Thyroid gland (tissue), 4 donors: ENCODE measurements at regions not wholly inside any gene's neighbourhood (a gene's known extent, or its start where the extent isn't known, plus 50 kb on each side); places are given as distances from the start of the nearest gene placed in this dataset.

Source experiments
- DNase-seq, 2 donors: peaks; one replicate each; pipeline ENCODE4 v3.0.0-alpha.2; 2019
- H3K27ac ChIP-seq, 3 donors: fragments of 200-600 bp; sonication (generic); 1 replicate in 2 of 3; 2 replicates in 1 of 3; pipeline ENCODE4 v1.5.1; 2016 to 2019; ENCODE audit warnings: mild to moderate bottlenecking in 1 of 3, moderate library complexity in 1 of 3
- H3K27me3 ChIP-seq: fragments of 200-600 bp; sonication (generic); one replicate; pipeline ENCODE4 v1.5.1; 2019
- H3K36me3 ChIP-seq, 2 donors: fragments of 200-600 bp; sonication (generic); one replicate each; pipeline ENCODE4 v1.5.1; 2016 to 2019
- H3K4me1 ChIP-seq, 2 donors: fragments of 200-600 bp; sonication (generic); one replicate each; pipeline ENCODE4 v1.5.1; 2017 to 2019
- H3K4me3 ChIP-seq, 3 donors: fragments of 200-600 bp; sonication (generic); replicated peaks in 1 of 3; 1 replicate in 2 of 3; 2 replicates in 1 of 3; pipeline ENCODE4 v1.5.1; 2016; ENCODE audit warnings: mild to moderate bottlenecking in 1 of 3
- H3K9me3 ChIP-seq: fragments of 200-600 bp; sonication (generic); one replicate; pipeline ENCODE4 v1.5.1; 2017
- POLR2A ChIP-seq, 2 donors: fragments of 450-650 bp; IDR thresholded peaks; one replicate each; pipeline ENCODE4 v1.6.1; 2017; ENCODE audit warnings: antibody characterized with exemption in 2 of 2, mild to moderate bottlenecking in 2 of 2, moderate library complexity in 1 of 2
- WGBS, 2 donors: methylation state at CpG; one replicate each; pipeline ENCODE4 v1.1.5; 2017; 5-methylcytosine and 5-hydroxymethylcytosine counted together
- intact Hi-C: fragments of 100-400 bp; cut with DNase I; formaldehyde crosslinking; loops from one replicate; pipeline ENCODE4 v1.15.1; 2023
- TF ChIP-seq, protein P1 (sequence below), 6 experiments: fragments of 200-600 bp in 3 of 6; fragments of 450-650 bp in 3 of 6; sonication (generic) in 3 of 6; IDR thresholded peaks; one replicate each; pipeline ENCODE4 v1.5.1; 2016 to 2019; ENCODE audit warnings: antibody characterized with exemption in 6 of 6, mild to moderate bottlenecking in 2 of 6, inconsistent platforms in 1 of 6, moderate library complexity in 1 of 6

DNA sequence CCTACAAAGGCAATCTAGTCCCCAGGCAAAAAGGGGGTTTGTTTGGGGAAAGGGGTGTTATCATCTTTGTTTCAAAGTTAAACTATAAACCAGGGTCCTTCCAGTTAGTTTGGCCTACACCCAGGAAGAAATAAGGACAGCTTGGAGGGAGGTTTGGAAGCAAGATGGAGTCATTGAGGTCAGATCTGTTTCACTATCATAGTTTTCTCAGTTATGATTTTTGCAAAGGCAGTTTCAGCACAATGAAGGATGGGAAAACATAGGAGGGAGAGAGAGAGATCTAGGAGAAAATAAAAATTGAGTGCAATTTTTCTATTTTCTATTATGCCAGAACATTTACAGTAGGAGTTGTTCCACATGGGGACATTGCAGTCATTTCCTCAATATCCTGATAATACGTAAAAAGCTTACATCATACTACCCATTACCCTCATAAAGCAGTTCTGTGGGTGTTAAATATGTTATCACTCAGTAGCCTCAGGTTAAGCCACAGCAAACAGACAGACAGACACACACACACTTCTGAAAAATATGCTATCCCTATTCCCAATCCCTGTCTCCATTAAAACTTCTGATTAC lies 401.3 kb upstream of the FAT3 start:
- Histone ChIP-seq H3K9me3 (no peaks in the 10 kb centered on the region), H3K27me3 (no peaks in the 10 kb centered on the region), H3K27ac (no peak overlapping the region), H3K36me3 (no peaks in the 10 kb centered on the region), H3K4me3 (no peak overlapping the region), H3K4me1 (no peaks in the 10 kb centered on the region)
- WGBS, 2 donors = 40 to 84% methylated on average over 1 of the region's 1 CpG
- DNase-seq = no peak
- no peak for TF ChIP-seq POLR2A (IDR thresholded peaks at IDR 0.05)
- TF ChIP-seq, protein P1, sequence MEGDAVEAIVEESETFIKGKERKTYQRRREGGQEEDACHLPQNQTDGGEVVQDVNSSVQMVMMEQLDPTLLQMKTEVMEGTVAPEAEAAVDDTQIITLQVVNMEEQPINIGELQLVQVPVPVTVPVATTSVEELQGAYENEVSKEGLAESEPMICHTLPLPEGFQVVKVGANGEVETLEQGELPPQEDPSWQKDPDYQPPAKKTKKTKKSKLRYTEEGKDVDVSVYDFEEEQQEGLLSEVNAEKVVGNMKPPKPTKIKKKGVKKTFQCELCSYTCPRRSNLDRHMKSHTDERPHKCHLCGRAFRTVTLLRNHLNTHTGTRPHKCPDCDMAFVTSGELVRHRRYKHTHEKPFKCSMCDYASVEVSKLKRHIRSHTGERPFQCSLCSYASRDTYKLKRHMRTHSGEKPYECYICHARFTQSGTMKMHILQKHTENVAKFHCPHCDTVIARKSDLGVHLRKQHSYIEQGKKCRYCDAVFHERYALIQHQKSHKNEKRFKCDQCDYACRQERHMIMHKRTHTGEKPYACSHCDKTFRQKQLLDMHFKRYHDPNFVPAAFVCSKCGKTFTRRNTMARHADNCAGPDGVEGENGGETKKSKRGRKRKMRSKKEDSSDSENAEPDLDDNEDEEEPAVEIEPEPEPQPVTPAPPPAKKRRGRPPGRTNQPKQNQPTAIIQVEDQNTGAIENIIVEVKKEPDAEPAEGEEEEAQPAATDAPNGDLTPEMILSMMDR (IDR thresholded peaks at IDR 0.05) = no peak
- intact Hi-C loops = no loop called here

DNA sequence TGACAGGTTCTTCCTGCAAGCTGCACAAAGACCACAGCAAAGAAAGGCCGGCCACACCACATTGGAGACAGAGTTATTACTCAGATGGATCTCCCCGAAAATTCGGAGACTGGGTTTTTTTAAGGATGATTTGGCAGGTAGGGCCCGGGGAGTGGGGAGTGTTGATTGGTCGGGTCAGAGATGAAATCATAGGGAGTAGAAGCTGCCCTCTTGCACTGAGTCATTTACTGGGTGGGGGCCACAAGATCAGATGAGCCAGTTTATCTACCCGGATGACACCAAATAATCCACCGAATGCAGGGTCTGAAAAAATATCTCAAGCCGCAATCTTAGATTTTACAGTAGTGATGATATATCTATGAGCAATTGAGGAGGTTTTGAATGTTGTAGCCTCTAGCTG lies 401.8 kb upstream of the FAT3 start:
- Histone ChIP-seq H3K27me3 (no peaks in the 10 kb centered on the region), H3K4me1 (no peaks in the 10 kb centered on the region), H3K36me3 (no peaks in the 10 kb centered on the region), H3K9me3 (no peaks in the 10 kb centered on the region), H3K27ac (no peak overlapping the region), H3K4me3 (no peak overlapping the region)
- TF ChIP-seq POLR2A (IDR thresholded peaks at IDR 0.05) = no peak
- intact Hi-C loops = no loop called here
- DNase-seq = no peak
- 93 to 95% methylated on average over 8 of the region's 8 CpGs for WGBS, 2 donors

DNA sequence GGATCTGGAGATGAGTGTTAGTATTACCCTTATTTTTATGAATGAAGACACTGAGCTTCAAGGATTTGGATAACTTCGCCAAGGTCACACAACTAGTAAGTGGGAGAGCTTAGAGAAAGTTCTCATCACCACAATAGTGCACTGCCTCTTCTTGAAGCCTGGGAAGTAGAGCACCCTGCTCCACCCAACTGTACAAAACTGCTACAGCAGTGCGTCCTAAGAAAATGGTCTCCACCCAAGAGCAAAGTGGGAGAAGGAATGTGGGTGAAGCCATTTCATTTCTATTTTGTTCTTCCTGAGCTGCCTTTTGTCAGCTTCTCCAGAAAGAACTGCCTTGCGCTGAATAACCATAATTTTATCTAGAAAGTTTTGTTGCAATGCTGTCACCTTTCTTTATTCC lies 403.9 kb upstream of the FAT3 start:
- TF ChIP-seq POLR2A (IDR thresholded peaks at IDR 0.05) = no peak
- TF ChIP-seq, protein P1 (IDR thresholded peaks at IDR 0.05) = no peak
- H3K27ac ChIP-seq = no peak overlapping the region
- no peaks in the 10 kb centered on the region for H3K36me3 ChIP-seq
- H3K4me1 ChIP-seq = no peaks in the 10 kb centered on the region
- WGBS, 2 donors = 91 to 94% methylated on average over 3 of the region's 3 CpGs
- no peak overlapping the region for H3K4me3 ChIP-seq
- no peaks in the 10 kb centered on the region for H3K9me3 ChIP-seq
- H3K27me3 ChIP-seq = no peaks in the 10 kb centered on the region
- intact Hi-C loops = no loop called here
- no peak for DNase-seq

DNA sequence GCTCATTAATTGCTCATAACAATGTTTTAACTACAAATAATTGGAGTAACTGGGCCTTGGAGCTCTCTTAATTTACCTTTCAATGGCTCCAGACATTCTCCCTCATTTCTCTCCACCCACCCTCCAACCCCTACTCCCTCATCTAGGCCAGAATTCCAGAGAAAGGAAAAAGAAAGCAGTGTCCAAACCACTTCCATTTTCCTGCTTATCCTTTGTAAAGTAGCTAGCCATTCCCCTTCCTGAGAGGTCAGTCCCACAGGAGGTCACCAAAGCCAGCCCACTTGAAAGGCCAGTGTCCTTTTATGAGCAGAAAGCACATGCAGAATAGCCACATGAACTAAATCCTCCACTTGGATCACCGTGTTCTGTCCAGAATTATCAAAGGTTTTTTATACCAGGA lies 404.8 kb upstream of the FAT3 start:
- H3K27me3 ChIP-seq = no peaks in the 10 kb centered on the region
- TF ChIP-seq POLR2A (IDR thresholded peaks at IDR 0.05) = no peak
- TF ChIP-seq, protein P1 (IDR thresholded peaks at IDR 0.05) = no peak
- H3K36me3 ChIP-seq = no peaks in the 10 kb centered on the region
- 73 to 86% methylated on average over 1 of the region's 1 CpG for WGBS, 2 donors
- intact Hi-C loops = no loop called here
- H3K9me3 ChIP-seq = no peaks in the 10 kb centered on the region
- H3K4me3 ChIP-seq = no peak overlapping the region
- no peak for DNase-seq
- H3K4me1 ChIP-seq = no peaks in the 10 kb centered on the region
- H3K27ac ChIP-seq = no peak overlapping the region

DNA sequence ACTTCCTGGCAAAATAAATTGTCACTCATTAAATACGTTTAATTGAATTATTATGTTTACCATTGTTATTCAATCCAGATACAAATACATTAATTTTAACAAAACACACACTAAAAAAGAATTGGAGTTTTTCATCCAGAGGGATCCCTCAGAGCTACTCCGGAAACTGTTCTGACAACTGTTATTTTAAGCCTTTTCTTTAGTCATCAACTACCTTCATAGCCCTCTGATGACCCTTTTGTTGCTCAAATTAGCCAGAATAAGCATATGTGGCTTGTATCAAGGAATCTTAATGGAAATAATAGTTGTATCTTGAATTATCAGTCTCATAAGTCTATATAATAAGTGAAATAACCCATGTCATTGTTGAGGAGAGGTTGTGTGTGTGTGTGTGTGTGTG lies 405.4 kb upstream of the FAT3 start:
- Histone ChIP-seq H3K9me3 (no peaks in the 10 kb centered on the region), H3K4me1 (no peaks in the 10 kb centered on the region), H3K36me3 (no peaks in the 10 kb centered on the region), H3K27ac (no peak overlapping the region), H3K4me3 (no peak overlapping the region), H3K27me3 (no peaks in the 10 kb centered on the region)
- TF ChIP-seq, protein P1 (IDR thresholded peaks at IDR 0.05) = no peak
- no peak for TF ChIP-seq POLR2A (IDR thresholded peaks at IDR 0.05)
- 81 to 82% methylated on average over 2 of the region's 2 CpGs for WGBS, 2 donors
- no peak for DNase-seq
- intact Hi-C loops = no loop called here

DNA sequence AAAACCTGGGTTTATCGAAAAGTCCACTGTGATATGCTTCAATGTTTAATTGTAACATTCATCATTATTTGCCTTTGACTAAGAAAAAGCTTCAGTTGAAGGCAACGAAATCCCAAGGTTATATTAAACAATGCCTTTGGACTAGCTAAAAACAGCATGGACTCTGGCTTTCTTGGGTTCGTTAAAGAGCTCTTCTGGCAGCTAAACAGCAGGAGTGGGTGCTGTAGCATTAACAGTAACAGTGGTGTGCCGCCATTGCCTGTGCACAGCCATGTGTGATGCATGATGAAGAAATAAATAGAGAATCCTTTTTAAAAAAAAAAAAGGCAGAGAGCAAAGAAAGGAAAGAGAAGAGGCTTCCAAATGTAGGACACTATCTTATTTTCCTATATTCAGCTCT lies 406.6 kb upstream of the FAT3 start:
- no peak overlapping the region for H3K27ac ChIP-seq
- TF ChIP-seq, protein P1 (IDR thresholded peaks at IDR 0.05) = no peak
- no peaks in the 10 kb centered on the region for H3K9me3 ChIP-seq
- 75 to 82% methylated on average over 4 of the region's 4 CpGs for WGBS, 2 donors
- H3K4me3 ChIP-seq = no peak overlapping the region
- no peaks in the 10 kb centered on the region for H3K36me3 ChIP-seq
- no peak for DNase-seq
- no peaks in the 10 kb centered on the region for H3K4me1 ChIP-seq
- intact Hi-C loops = no loop called here
- H3K27me3 ChIP-seq = no peaks in the 10 kb centered on the region
